MG63 (cell line): ENCODE measurements at regions not wholly inside any gene's neighbourhood (a gene's known extent, or its start where the extent isn't known, plus 50 kb on each side); places are given as distances from the start of the nearest gene placed in this dataset.

Experiments used
- DNase-seq: peaks from one replicate; pipeline ENCODE4 v3.0.0-alpha.2; 2020
- H3K27me3 ChIP-seq: fragments of 250-450 bp; sonication (Bioruptor Pico); 2 replicates; pipeline ENCODE4 v1.5.1; 2020; ENCODE audit warnings: mild to moderate bottlenecking, moderate library complexity
- H3K36me3 ChIP-seq: fragments of 250-450 bp; sonication (Bioruptor Pico); 2 replicates; pipeline ENCODE4 v1.5.1; 2020; ENCODE audit warnings: mild to moderate bottlenecking, moderate library complexity
- H3K4me3 ChIP-seq: fragments of 250-450 bp; sonication (Bioruptor Pico); 2 replicates; pipeline ENCODE4 v1.5.1; 2020; ENCODE audit warnings: mild to moderate bottlenecking, moderate library complexity
- H3K9me3 ChIP-seq: fragments of 250-450 bp; sonication (Bioruptor Pico); 2 replicates; pipeline ENCODE4 v1.5.1; 2020; ENCODE audit warnings: mild to moderate bottlenecking, moderate library complexity

GRCh38 chr14:97554597-97554996 lies 757.4 kb downstream of the VRK1 start:
- H3K36me3 ChIP-seq = no peaks in the 10 kb centered on the region
- H3K9me3 ChIP-seq = no peaks in the 10 kb centered on the region
- no peak overlapping the region for H3K4me3 ChIP-seq
- no peak for DNase-seq
- H3K27me3 ChIP-seq = no peaks in the 10 kb centered on the region

GRCh38 chr14:97564334-97564733 lies 767.2 kb downstream of the VRK1 start:
- Histone ChIP-seq H3K9me3 (no peaks in the 10 kb centered on the region), H3K36me3 (no peaks in the 10 kb centered on the region), H3K4me3 (no peak overlapping the region), H3K27me3 (no peaks in the 10 kb centered on the region)
- DNase-seq = no peak

GRCh38 chr14:97571201-97571600 lies 774.0 kb downstream of the VRK1 start:
- Histone ChIP-seq H3K36me3 (no peaks in the 10 kb centered on the region), H3K4me3 (no peak overlapping the region), H3K9me3 (no peaks in the 10 kb centered on the region), H3K27me3 (no peaks in the 10 kb centered on the region)
- DNase-seq = no peak

- no peaks in the 10 kb centered on the region for H3K36me3 ChIP-seq
- DNase-seq = no peak
- no peak overlapping the region for H3K4me3 ChIP-seq
- no peaks in the 10 kb centered on the region for H3K9me3 ChIP-seq
- H3K27me3 ChIP-seq = no peaks in the 10 kb centered on the region
These were observed 774.8 kb downstream of the VRK1 start for GRCh38 chr14:97571866-97572555.

- no peak overlapping the region for H3K4me3 ChIP-seq
- no peak for DNase-seq
- H3K9me3 ChIP-seq = no peaks in the 10 kb centered on the region
- no peaks in the 10 kb centered on the region for H3K36me3 ChIP-seq
- H3K27me3 ChIP-seq = no peaks in the 10 kb centered on the region
These were observed 775.6 kb downstream of the VRK1 start for GRCh38 chr14:97572583-97573458.

GRCh38 chr14:97575677-97576076 lies 778.5 kb downstream of the VRK1 start:
- no peak for DNase-seq
- H3K9me3 ChIP-seq = no peaks in the 10 kb centered on the region
- H3K4me3 ChIP-seq = no peak overlapping the region
- no peaks in the 10 kb centered on the region for H3K36me3 ChIP-seq
- H3K27me3 ChIP-seq = no peaks in the 10 kb centered on the region

- Histone ChIP-seq H3K27me3 (no peaks in the 10 kb centered on the region), H3K36me3 (no peaks in the 10 kb centered on the region), H3K4me3 (no peak overlapping the region), H3K9me3 (no peaks in the 10 kb centered on the region)
- no peak for DNase-seq
These were observed 781.9 kb downstream of the VRK1 start for GRCh38 chr14:97578982-97579548.

- no peaks in the 10 kb centered on the region for H3K36me3 ChIP-seq
- peak; percentile 10 for DNase-seq
- H3K4me3 ChIP-seq = no peak overlapping the region
- no peaks in the 10 kb centered on the region for H3K9me3 ChIP-seq
- no peaks in the 10 kb centered on the region for H3K27me3 ChIP-seq
These were observed 783.8 kb downstream of the VRK1 start for GRCh38 chr14:97581016-97581415.

GRCh38 chr14:97582022-97582421 lies 784.8 kb downstream of the VRK1 start:
- no peak for DNase-seq
- Histone ChIP-seq H3K27me3 (no peaks in the 10 kb centered on the region), H3K4me3 (no peak overlapping the region)

GRCh38 chr14:97584528-97584927 lies 787.3 kb downstream of the VRK1 start:
- Histone ChIP-seq H3K4me3 (no peak overlapping the region), H3K36me3 (no peaks in the 10 kb centered on the region), H3K9me3 (no peaks in the 10 kb centered on the region), H3K27me3 (no peaks in the 10 kb centered on the region)
- DNase-seq = no peak

More at GRCh38 chr14:97582022-97582421, 784.8 kb downstream of the VRK1 start:
- Histone ChIP-seq H3K9me3 (no peaks in the 10 kb centered on the region), H3K36me3 (no peaks in the 10 kb centered on the region)

GRCh38 chr14:97592341-97592980 lies 795.3 kb downstream of the VRK1 start:
- Histone ChIP-seq H3K36me3 (no peaks in the 10 kb centered on the region), H3K9me3 (no peaks in the 10 kb centered on the region), H3K27me3 (peaks cover 1% of the 10 kb centered on the region; the same call in 1 of the 2 replicates), H3K4me3 (no peak overlapping the region)
- DNase-seq = no peak

- Histone ChIP-seq H3K36me3 (no peaks in the 10 kb centered on the region), H3K9me3 (no peaks in the 10 kb centered on the region), H3K27me3 (peaks cover 2% of the 10 kb centered on the region; the same call in 1 of the 2 replicates), H3K4me3 (no peak overlapping the region)
- DNase-seq = no peak
These were observed 797.1 kb downstream of the VRK1 start for GRCh38 chr14:97594306-97594705.

GRCh38 chr14:97602438-97603117 lies 805.4 kb downstream of the VRK1 start:
- no peak for DNase-seq
- Histone ChIP-seq H3K27me3 (no peaks in the 10 kb centered on the region; the same call in 1 of the 2 replicates), H3K9me3 (no peaks in the 10 kb centered on the region), H3K4me3 (no peak overlapping the region), H3K36me3 (no peaks in the 10 kb centered on the region)

- Histone ChIP-seq H3K36me3 (no peaks in the 10 kb centered on the region), H3K27me3 (no peaks in the 10 kb centered on the region; the same call in 1 of the 2 replicates), H3K4me3 (no peak overlapping the region), H3K9me3 (no peaks in the 10 kb centered on the region)
- no peak for DNase-seq
These were observed 806.0 kb downstream of the VRK1 start for GRCh38 chr14:97603201-97603600.

GRCh38 chr14:97604731-97605130 lies 807.5 kb downstream of the VRK1 start:
- Histone ChIP-seq H3K4me3 (no peak overlapping the region), H3K36me3 (no peaks in the 10 kb centered on the region), H3K9me3 (no peaks in the 10 kb centered on the region), H3K27me3 (no peaks in the 10 kb centered on the region; the same call in 1 of the 2 replicates)
- no peak for DNase-seq

- DNase-seq = no peak
- Histone ChIP-seq H3K36me3 (no peaks in the 10 kb centered on the region), H3K4me3 (no peak overlapping the region), H3K27me3 (no peaks in the 10 kb centered on the region), H3K9me3 (0 out of 2 replicates have a peak, but pooled peaks cover 2% of the 10 kb centered on the region)
These were observed 821.2 kb downstream of the VRK1 start for GRCh38 chr14:97618401-97618800.
